Cardiac fibroblast (primary cell): ENCODE measurements at regions not wholly inside any gene's neighbourhood (a gene's known extent, or its start where the extent isn't known, plus 50 kb on each side); places are given as distances from the start of the nearest gene placed in this dataset.

ENCODE experiments used
- DNase-seq, 2 donors: peaks; one replicate each; pipeline versions ENCODE4 v3.0.0 to v3.0.0-alpha.2; 2010; ENCODE audit warnings: low read depth in 2 of 2
- H3K4me3 ChIP-seq, 2 donors: replicated peaks in 1 of 2; 1 replicate in 1 of 2; 2 replicates in 1 of 2; pipeline ENCODE4 v1.5.1; 2011; ENCODE audit warnings: low read depth in 2 of 2, low read length in 2 of 2, mild to moderate bottlenecking in 2 of 2, moderate library complexity in 1 of 2
- CTCF ChIP-seq: IDR thresholded peaks from one replicate; pipeline ENCODE4 v1.5.1; 2011; ENCODE audit warnings: low read depth, mild to moderate bottlenecking, low read length, inconsistent platforms

- no peak for TF ChIP-seq CTCF
- H3K4me3 ChIP-seq, result no peak overlapping the region
- DNase-seq, result peak in 1 of 2 donors; percentile 21
Measured at GRCh38 chr13:107466326-107467099, 748.8 kb downstream of the LIG4 start.

DNA sequence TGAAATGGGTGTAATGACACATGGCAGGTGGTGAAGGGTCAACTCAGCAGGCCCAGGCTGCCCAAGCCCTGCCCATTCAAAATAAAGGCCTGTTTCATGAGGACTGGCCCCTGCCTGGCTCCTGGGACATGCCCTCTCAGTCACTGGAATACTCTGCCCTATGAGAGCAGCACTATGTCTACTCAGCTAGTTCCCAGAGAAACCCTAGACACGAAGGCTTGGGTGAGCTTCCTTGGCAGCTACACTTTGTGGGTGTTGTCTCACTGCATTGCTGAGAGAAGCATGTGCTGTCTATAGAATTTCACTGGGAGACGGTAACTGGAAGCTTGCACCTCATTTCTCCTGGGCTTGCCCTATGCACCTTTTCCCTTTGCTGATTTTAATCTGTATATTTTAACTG lies 752.8 kb downstream of the LIG4 start:
- no peak for TF ChIP-seq CTCF
- H3K4me3 ChIP-seq, result no peak overlapping the region
- DNase-seq, result no peak

DNA sequence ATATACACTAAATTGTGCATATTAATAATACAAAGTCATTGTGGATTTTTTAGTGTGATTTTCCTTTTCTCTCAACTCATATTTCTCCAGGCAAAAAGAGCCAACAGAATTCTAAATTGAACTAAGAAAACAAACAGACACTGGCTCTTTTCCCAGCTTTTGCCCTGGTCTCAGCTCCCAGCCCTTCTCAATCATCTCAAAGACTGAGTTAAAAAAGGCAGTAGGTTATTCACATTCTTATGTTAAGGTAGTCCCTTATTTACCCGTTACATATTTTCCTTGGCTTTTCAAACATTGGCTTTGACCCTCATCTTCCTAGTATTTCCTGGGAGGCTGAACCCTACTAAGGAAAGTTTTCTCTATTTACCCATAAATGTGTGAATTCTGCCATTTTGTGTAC lies 753.6 kb downstream of the LIG4 start:
- no peak overlapping the region for H3K4me3 ChIP-seq
- no peak for TF ChIP-seq CTCF
- peak in 1 of 2 donors; percentile 34 for DNase-seq

DNA sequence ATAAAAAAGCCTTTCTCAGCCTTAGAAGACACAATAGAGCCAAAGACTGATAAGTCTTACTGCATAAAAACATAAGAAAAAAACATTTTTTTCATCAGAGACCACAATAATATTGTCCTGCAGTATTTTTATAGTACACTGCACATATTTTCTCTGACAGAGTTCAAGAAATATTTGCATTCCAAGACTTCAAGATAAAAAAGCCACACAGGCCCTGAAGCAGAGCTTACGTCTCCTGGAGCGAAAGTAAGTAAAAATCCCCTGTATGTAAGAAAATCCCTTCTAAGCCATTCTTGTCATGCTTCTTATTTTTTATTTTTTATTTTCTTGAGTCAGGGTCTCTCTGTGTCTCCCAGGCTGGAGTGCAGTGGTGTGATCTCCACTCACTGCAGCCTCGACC lies 755.9 kb downstream of the LIG4 start:
- peak; percentile 14 to 79 for DNase-seq
- H3K4me3 ChIP-seq, result no peak overlapping the region
- no peak for TF ChIP-seq CTCF

GRCh38 chr13:107458269-107458668 lies 757.1 kb downstream of the LIG4 start:
- DNase-seq, result no peak
- H3K4me3 ChIP-seq, result no peak overlapping the region
- TF ChIP-seq CTCF, result no peak

DNA sequence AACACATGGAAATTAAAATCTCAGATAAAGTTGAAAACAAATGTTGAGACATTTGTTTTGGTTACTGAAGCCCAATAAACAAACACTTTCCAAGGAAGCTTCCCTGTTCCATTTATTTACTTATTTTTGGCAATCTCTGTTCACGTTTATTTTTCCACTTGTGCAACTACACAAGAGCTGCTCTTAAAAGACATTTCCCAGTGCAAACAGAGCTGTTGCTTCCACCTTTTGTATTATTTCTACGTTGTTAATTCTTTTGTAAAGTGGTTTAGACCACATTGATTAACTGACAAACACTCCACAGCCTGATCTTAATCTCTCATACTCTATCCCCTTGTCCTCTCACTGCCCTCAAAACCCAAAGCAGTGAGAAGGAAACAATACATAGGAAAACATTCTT lies 757.6 kb downstream of the LIG4 start:
- H3K4me3 ChIP-seq, result no peak overlapping the region
- no peak for DNase-seq
- no peak for TF ChIP-seq CTCF

DNA sequence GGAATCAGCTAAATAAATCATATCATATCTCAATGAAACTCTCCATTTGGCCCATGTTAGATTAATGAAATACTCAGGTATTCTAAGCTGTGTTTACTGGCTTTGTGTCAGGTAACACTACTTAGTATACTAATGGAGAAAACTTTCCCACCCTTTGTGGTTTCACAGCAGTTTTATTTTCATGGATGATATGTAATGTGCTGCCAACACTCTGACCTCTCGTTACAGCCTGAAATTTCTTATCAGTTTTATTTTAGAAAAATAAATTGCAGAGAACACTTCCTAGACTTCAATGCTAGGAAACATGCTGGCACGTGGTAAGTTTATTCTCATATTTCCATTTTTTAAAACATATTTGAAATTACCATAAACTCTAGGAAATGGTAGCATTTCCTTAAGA lies 758.9 kb downstream of the LIG4 start:
- no peak for TF ChIP-seq CTCF
- DNase-seq, result no peak
- no peak overlapping the region for H3K4me3 ChIP-seq
